Putamen (tissue), 1 donor: ENCODE measurements at regions not wholly inside any gene's neighbourhood (a gene's known extent, or its start where the extent isn't known, plus 50 kb on each side); places are given as distances from the start of the nearest gene placed in this dataset.

ENCODE experiments used
- DNase-seq: peaks from one replicate; pipeline ENCODE4 v3.0.0-alpha.2; 2016; ENCODE audit warnings: low spot score

GRCh38 chr1:14529475-14529874 lies 69.0 kb upstream of the KAZN start:
- no peak for DNase-seq

- DNase-seq = no peak
Observed at GRCh38 chr1:14531519-14531918, 67.0 kb upstream of the KAZN start.

GRCh38 chr1:14535619-14536355 lies 62.7 kb upstream of the KAZN start:
- DNase-seq = no peak

GRCh38 chr1:14538335-14538734 lies 60.1 kb upstream of the KAZN start:
- no peak for DNase-seq

GRCh38 chr1:14539309-14539708 lies 59.2 kb upstream of the KAZN start:
- DNase-seq = no peak

GRCh38 chr1:14539953-14540563 lies 58.4 kb upstream of the KAZN start:
- no peak for DNase-seq

GRCh38 chr1:14541348-14541747 lies 57.1 kb upstream of the KAZN start:
- no peak for DNase-seq

- no peak for DNase-seq
Observed at GRCh38 chr1:14543191-14543840, 55.2 kb upstream of the KAZN start.

GRCh38 chr1:14544319-14544718 lies 54.2 kb upstream of the KAZN start:
- no peak for DNase-seq

- DNase-seq = no peak
Observed at GRCh38 chr1:14545422-14546025, 53.0 kb upstream of the KAZN start.

GRCh38 chr1:14546416-14546815 lies 52.1 kb upstream of the KAZN start:
- no peak for DNase-seq
